Cardiac fibroblast (primary cell): ENCODE measurements at regions not wholly inside any gene's neighbourhood (a gene's known extent, or its start where the extent isn't known, plus 50 kb on each side); places are given as distances from the start of the nearest gene placed in this dataset.
"Not testable (repeated sequence)": the region's sequence is repeated elsewhere in the genome, so short reads cannot be mapped to it uniquely, and the experiment has no call there.

Experiments
- DNase-seq, 2 donors: peaks; one replicate each; pipeline versions ENCODE4 v3.0.0 to v3.0.0-alpha.2; 2010; ENCODE audit warnings: low read depth in 2 of 2
- H3K4me3 ChIP-seq, 2 donors: replicated peaks in 1 of 2; 1 replicate in 1 of 2; 2 replicates in 1 of 2; pipeline ENCODE4 v1.5.1; 2011; ENCODE audit warnings: low read depth in 2 of 2, low read length in 2 of 2, mild to moderate bottlenecking in 2 of 2, moderate library complexity in 1 of 2
- CTCF ChIP-seq: IDR thresholded peaks from one replicate; pipeline ENCODE4 v1.5.1; 2011; ENCODE audit warnings: low read depth, mild to moderate bottlenecking, low read length, inconsistent platforms

GRCh38 chr1:222195857-222196256, 352.0 kb downstream of the HHIPL2 start:
- DNase-seq: no peak
- no peak overlapping the region for H3K4me3 ChIP-seq
- no peak for TF ChIP-seq CTCF

- no peak for TF ChIP-seq CTCF
- no peak overlapping the region for H3K4me3 ChIP-seq
- no peak for DNase-seq
Observed at GRCh38 chr1:222189218-222189617, 358.7 kb downstream of the HHIPL2 start.

- no peak for TF ChIP-seq CTCF
- no peak for DNase-seq
- no peak overlapping the region for H3K4me3 ChIP-seq
Observed at GRCh38 chr1:222187566-222188332, 360.2 kb downstream of the HHIPL2 start.

- H3K4me3 ChIP-seq: no peak overlapping the region
- peak in 1 of 2 donors; percentile 20 for DNase-seq
- TF ChIP-seq CTCF: no peak
Observed at GRCh38 chr1:222182641-222183040, 365.3 kb downstream of the HHIPL2 start.

GRCh38 chr1:222181191-222181590, 366.7 kb downstream of the HHIPL2 start:
- no peak for DNase-seq
- no peak overlapping the region for H3K4me3 ChIP-seq
- no peak for TF ChIP-seq CTCF

- H3K4me3 ChIP-seq: not testable (repeated sequence)
- DNase-seq: peak in 1 of 2 donors; percentile 68
Observed at GRCh38 chr1:222177496-222177895, 370.4 kb downstream of the HHIPL2 start.

- TF ChIP-seq CTCF: peak; percentile 77
- peak; percentile 72 to 76 for DNase-seq
- no peak overlapping the region for H3K4me3 ChIP-seq
Observed at GRCh38 chr1:222171005-222171404, 376.9 kb downstream of the HHIPL2 start.
